ENCODE measurements at regions not wholly inside any gene's neighbourhood (a gene's known extent, or its start where the extent isn't known, plus 50 kb on each side); places are given as distances from the start of the nearest gene placed in this dataset.
A peak's percentile ranks its signal among the peaks of the same experiment; 100 is the strongest.

- H3K4me1 ChIP-seq (ENCODE audit: low read depth) = peaks cover 25% of the 10 kb centered on the region
- TF ChIP-seq, protein P1, sequence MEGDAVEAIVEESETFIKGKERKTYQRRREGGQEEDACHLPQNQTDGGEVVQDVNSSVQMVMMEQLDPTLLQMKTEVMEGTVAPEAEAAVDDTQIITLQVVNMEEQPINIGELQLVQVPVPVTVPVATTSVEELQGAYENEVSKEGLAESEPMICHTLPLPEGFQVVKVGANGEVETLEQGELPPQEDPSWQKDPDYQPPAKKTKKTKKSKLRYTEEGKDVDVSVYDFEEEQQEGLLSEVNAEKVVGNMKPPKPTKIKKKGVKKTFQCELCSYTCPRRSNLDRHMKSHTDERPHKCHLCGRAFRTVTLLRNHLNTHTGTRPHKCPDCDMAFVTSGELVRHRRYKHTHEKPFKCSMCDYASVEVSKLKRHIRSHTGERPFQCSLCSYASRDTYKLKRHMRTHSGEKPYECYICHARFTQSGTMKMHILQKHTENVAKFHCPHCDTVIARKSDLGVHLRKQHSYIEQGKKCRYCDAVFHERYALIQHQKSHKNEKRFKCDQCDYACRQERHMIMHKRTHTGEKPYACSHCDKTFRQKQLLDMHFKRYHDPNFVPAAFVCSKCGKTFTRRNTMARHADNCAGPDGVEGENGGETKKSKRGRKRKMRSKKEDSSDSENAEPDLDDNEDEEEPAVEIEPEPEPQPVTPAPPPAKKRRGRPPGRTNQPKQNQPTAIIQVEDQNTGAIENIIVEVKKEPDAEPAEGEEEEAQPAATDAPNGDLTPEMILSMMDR (IDR thresholded peaks at IDR 0.05; ENCODE audit: low read depth, low read length) = no peak
- no peak overlapping the region for H3K27ac ChIP-seq
- no peaks in the 10 kb centered on the region for H3K9me3 ChIP-seq (ENCODE audit: low read depth)
- DNase-seq (ENCODE audit: low read depth in 1 of 2, low spot score in 1 of 2) = no peak
- no peaks in the 10 kb centered on the region for H3K36me3 ChIP-seq
- H3K27me3 ChIP-seq = no peaks in the 10 kb centered on the region
- no peak overlapping the region for H3K4me3 ChIP-seq
Measured at GRCh38 chrX:39414290-39414854, 613.1 kb downstream of the MID1IP1 start.

DNA sequence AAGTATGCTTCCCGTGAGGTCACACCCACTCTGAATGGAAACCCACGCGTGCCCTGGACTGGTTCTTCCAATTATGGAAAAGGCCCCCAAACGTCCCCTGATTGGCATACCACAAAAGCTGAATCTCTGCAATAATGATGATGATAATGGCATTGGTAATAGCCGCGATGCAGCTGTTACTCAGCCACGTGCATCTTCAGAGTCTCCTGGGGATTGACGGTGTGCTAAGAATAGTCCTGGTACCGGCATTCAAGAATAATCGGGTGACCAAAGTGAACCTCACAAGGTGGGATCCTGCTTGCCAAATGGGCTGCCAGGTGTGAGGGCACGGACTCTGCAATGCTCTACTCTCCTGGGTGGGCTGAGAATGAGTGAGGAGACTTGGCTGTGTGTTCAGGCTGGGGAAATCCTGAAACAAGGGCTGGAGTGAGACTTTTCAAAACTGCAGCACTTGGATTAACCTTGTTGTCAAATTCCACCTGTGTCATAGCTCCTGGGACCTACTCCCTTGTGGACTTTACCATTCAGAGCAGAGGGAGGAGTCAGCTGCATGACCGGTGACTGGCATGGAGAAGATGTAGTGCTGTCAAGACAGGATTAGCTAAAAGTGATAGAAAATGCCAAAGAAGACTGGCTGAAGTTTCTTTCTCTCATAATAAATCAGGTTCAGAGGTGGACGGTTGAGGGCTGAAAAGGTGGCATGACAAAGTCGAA is 615.4 kb downstream of the MID1IP1 start:
- Histone ChIP-seq H3K27ac (no peak overlapping the region), H3K4me1 (ENCODE audit: low read depth) (peaks cover 30% of the 10 kb centered on the region), H3K27me3 (no peaks in the 10 kb centered on the region), H3K4me3 (no peak overlapping the region), H3K36me3 (no peaks in the 10 kb centered on the region), H3K9me3 (ENCODE audit: low read depth) (no peaks in the 10 kb centered on the region)
- TF ChIP-seq, protein P1 (IDR thresholded peaks at IDR 0.05; ENCODE audit: low read depth, low read length) = no peak
- no peak for DNase-seq (ENCODE audit: low read depth in 1 of 2, low spot score in 1 of 2)

- H3K4me1 ChIP-seq (ENCODE audit: low read depth) = peaks cover 30% of the 10 kb centered on the region
Measured at GRCh38 chrX:39418254-39418704, 617.0 kb downstream of the MID1IP1 start.

GRCh38 chrX:39418731-39419638 is 617.7 kb downstream of the MID1IP1 start:
- Histone ChIP-seq H3K9me3 (ENCODE audit: low read depth) (no peaks in the 10 kb centered on the region), H3K4me3 (no peak overlapping the region), H3K27ac (peak overlapping the region; percentile 90), H3K4me1 (ENCODE audit: low read depth) (peaks cover 30% of the 10 kb centered on the region), H3K27me3 (no peaks in the 10 kb centered on the region), H3K36me3 (no peaks in the 10 kb centered on the region)
- TF ChIP-seq, protein P1 (IDR thresholded peaks at IDR 0.05; ENCODE audit: low read depth, low read length) = no peak
- DNase-seq (ENCODE audit: low read depth in 1 of 2, low spot score in 1 of 2) = peak; percentile 14 to 74

More at GRCh38 chrX:39418254-39418704, 617.0 kb downstream of the MID1IP1 start:
- peak in 1 of 2 donors; percentile 25 for DNase-seq (ENCODE audit: low read depth in 1 of 2, low spot score in 1 of 2)
- H3K9me3 ChIP-seq (ENCODE audit: low read depth) = no peaks in the 10 kb centered on the region
- no peak overlapping the region for H3K4me3 ChIP-seq
- no peaks in the 10 kb centered on the region for H3K36me3 ChIP-seq
- peak overlapping the region; percentile 90 for H3K27ac ChIP-seq
- TF ChIP-seq, protein P1 (IDR thresholded peaks at IDR 0.05; ENCODE audit: low read depth, low read length) = no peak
- H3K27me3 ChIP-seq = no peaks in the 10 kb centered on the region

DNA sequence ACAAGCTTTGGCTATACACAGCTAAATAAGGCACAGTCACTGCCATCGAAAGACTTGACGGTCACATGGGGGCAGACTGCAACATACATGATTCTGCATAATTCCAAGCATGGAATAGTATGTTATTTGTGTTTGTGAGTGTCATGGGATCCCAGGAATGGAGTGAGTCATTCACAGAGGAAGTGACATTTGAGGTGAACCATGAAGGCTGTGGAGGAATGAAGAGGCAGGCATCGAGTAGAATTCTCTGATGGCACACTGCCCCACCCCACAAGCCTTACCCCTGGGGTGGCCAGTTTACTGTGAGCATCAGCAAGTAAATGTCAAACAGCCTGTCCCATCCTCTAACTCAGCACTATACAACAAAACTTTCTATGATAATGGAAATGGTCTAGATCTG is 619.7 kb downstream of the MID1IP1 start:
- no peaks in the 10 kb centered on the region for H3K9me3 ChIP-seq (ENCODE audit: low read depth)
- no peaks in the 10 kb centered on the region for H3K36me3 ChIP-seq
- H3K27me3 ChIP-seq = no peaks in the 10 kb centered on the region
- TF ChIP-seq, protein P1 (IDR thresholded peaks at IDR 0.05; ENCODE audit: low read depth, low read length) = no peak
- no peak for DNase-seq (ENCODE audit: low read depth in 1 of 2, low spot score in 1 of 2)
- H3K4me3 ChIP-seq = no peak overlapping the region
- peaks cover 26% of the 10 kb centered on the region for H3K4me1 ChIP-seq (ENCODE audit: low read depth)
- no peak overlapping the region for H3K27ac ChIP-seq
